Psoas muscle (tissue), 7 donors: ENCODE measurements at regions not wholly inside any gene's neighbourhood (a gene's known extent, or its start where the extent isn't known, plus 50 kb on each side); places are given as distances from the start of the nearest gene placed in this dataset.
"Not testable (repeated sequence)": the region's sequence is repeated elsewhere in the genome, so short reads cannot be mapped to it uniquely, and the experiment has no call there.

ENCODE experiments used
- ATAC-seq, 4 donors: fragments of 200-7000 bp; cut with Tn5 transposase; one replicate each; pipeline ENCODE4 v1.9.1; 2020; ENCODE audit warnings: moderate library complexity in 3 of 4, mild to moderate bottlenecking in 2 of 4
- DNase-seq, 2 donors: peaks; one replicate each; pipeline ENCODE4 v3.0.0-alpha.2; 2020
- H3K27ac ChIP-seq: fragments of 200-600 bp; one replicate; pipeline ENCODE4 v1.8.0; 2022
- H3K27me3 ChIP-seq, 3 donors: fragments of 200-600 bp in 1 of 3; one replicate each; pipeline versions ENCODE4 v1.6.1 to v1.8.0; 2013 to 2022; ENCODE audit warnings: low read length in 2 of 3, mild to moderate bottlenecking in 2 of 3, moderate library complexity in 1 of 3; ENCODE audit not compliant: insufficient read depth in 3 of 3
- H3K36me3 ChIP-seq, 2 donors: fragments of 200-600 bp in 1 of 2; one replicate each; pipeline versions ENCODE4 v1.6.1 to v1.8.0; 2013 to 2022; ENCODE audit warnings: low read depth in 1 of 2, mild to moderate bottlenecking in 1 of 2, moderate library complexity in 1 of 2; ENCODE audit not compliant: insufficient read depth in 1 of 2
- H3K4me1 ChIP-seq: fragments of 200-600 bp; one replicate; pipeline ENCODE4 v1.8.0; 2022
- H3K4me3 ChIP-seq: fragments of 200-600 bp; one replicate; pipeline ENCODE4 v1.8.0; 2022; ENCODE audit warnings: mild to moderate bottlenecking
- H3K9me3 ChIP-seq: fragments of 200-600 bp; one replicate; pipeline ENCODE4 v1.8.0; 2022
- WGBS, 3 donors: extraction: QIAGEN DNeasy Blood & Tissue Kit; methylation state at CpG; one replicate each; pipeline versions ENCODE4 v1.1.6 to v1.1.7; 2013; 5-methylcytosine and 5-hydroxymethylcytosine counted together
- intact Hi-C, 2 donors: fragments of 100-400 bp; cut with DNase I; formaldehyde crosslinking; loops; one replicate each; pipeline versions ENCODE4 v1.11.0 to v1.14.2; 2022
- TF ChIP-seq, protein P1 (sequence below): fragments of 200-600 bp; IDR thresholded peaks from one replicate; pipeline ENCODE4 v1.8.0; 2022; ENCODE audit warnings: antibody characterized with exemption
- donor health status: healthy with polysubstance abuse.
- donor health status: DM: no; HTN: no; CAD: no; lungs with moderate emphysema.
- donor health status: Bipolar disorder and iron deficiency.
- donor health status: healthy.
- donor health status: DM: yes; HTN: yes; CAD: no.
- donor health status: DM: no; HTN: no; CAD: no.
- donor health status: DM: yes; HTN: yes; CAD: no.

DNA sequence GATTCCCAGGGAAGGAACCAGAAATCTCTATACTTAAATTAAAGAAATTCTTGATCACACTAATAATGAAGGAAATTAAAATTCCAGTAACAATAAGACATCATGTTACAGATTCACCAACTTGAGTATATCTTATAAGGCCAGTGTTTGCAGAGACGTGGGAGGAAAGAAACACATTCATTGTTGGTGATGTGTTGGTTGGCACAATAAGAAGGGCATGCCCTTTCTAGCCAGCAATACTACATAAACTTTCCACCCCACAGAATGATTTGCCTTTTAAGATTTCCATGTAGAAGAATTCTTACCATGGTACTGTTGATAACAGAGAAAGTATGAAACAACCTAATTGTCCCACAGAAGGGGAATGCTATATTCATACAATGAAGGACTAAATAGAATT lies 581.5 kb downstream of the STIM2 start:
- no peak overlapping the region for H3K4me3 ChIP-seq
- H3K4me1 ChIP-seq: no peaks in the 10 kb centered on the region
- ATAC-seq: no peak
- H3K9me3 ChIP-seq: no peaks in the 10 kb centered on the region
- WGBS, 3 donors: 48 to 66% (median 64%) methylated on average over 1 of the region's 1 CpG
- no peaks in the 10 kb centered on the region for H3K36me3 ChIP-seq
- TF ChIP-seq, protein P1, sequence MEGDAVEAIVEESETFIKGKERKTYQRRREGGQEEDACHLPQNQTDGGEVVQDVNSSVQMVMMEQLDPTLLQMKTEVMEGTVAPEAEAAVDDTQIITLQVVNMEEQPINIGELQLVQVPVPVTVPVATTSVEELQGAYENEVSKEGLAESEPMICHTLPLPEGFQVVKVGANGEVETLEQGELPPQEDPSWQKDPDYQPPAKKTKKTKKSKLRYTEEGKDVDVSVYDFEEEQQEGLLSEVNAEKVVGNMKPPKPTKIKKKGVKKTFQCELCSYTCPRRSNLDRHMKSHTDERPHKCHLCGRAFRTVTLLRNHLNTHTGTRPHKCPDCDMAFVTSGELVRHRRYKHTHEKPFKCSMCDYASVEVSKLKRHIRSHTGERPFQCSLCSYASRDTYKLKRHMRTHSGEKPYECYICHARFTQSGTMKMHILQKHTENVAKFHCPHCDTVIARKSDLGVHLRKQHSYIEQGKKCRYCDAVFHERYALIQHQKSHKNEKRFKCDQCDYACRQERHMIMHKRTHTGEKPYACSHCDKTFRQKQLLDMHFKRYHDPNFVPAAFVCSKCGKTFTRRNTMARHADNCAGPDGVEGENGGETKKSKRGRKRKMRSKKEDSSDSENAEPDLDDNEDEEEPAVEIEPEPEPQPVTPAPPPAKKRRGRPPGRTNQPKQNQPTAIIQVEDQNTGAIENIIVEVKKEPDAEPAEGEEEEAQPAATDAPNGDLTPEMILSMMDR: no peak
- intact Hi-C loops: no loop called here
- H3K27me3 ChIP-seq: no peaks in the 10 kb centered on the region
- no peak for DNase-seq
- no peak overlapping the region for H3K27ac ChIP-seq

DNA sequence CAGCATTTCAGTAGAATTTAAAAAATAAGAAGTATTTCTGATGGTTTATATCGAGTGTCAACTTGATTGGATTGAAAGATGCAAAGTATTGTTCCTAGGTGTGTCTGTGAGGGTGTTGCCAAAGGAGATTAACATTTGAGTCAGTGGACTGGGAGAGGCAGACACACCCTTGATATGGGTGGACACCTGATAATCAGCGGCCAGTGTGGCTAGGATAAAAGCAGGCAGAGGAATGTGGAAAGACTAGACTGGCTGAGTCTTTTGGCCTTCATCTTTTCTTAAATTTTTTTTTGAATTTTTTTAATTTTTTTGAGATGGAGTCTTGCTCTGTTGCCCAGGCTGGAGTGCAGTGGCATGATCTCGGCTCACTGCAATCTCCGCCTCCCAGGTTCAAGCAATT lies 582.0 kb downstream of the STIM2 start:
- DNase-seq, H3K27ac ChIP-seq, ATAC-seq, H3K4me1 ChIP-seq, H3K9me3 ChIP-seq, intact Hi-C loops, H3K27me3 ChIP-seq, H3K36me3 ChIP-seq, H3K4me3 ChIP-seq: not testable (repeated sequence)
- 87 to 91% (median 91%) methylated on average over 4 of the region's 4 CpGs for WGBS, 3 donors

DNA sequence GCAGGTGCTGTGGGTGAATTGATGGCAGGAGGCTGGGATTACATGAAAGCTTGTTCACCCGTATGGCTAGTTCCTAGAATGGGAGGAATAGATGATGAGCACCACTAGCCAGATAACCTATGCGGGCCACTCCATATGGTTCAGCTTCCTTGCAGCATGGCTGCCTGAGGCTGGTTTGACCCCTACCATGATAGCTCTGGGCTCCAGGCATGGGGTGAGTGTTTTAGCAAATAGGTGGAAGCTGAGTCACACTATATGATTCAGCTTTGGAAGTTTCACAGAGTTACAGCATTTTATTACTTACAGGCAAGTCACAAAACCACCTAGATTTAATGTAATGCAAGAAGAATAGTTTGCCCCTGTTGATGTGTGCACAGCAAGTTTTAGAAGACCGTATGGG lies 603.2 kb downstream of the STIM2 start:
- H3K27ac ChIP-seq: no peak overlapping the region
- WGBS, 3 donors: 82 to 89% (median 84%) methylated on average over 3 of the region's 3 CpGs
- intact Hi-C loops: no loop called here
- no peaks in the 10 kb centered on the region for H3K27me3 ChIP-seq
- no peak overlapping the region for H3K4me3 ChIP-seq
- H3K9me3 ChIP-seq: no peaks in the 10 kb centered on the region
- no peak for DNase-seq
- TF ChIP-seq, protein P1: no peak
- H3K4me1 ChIP-seq: no peaks in the 10 kb centered on the region
- no peaks in the 10 kb centered on the region for H3K36me3 ChIP-seq
- ATAC-seq: no peak

DNA sequence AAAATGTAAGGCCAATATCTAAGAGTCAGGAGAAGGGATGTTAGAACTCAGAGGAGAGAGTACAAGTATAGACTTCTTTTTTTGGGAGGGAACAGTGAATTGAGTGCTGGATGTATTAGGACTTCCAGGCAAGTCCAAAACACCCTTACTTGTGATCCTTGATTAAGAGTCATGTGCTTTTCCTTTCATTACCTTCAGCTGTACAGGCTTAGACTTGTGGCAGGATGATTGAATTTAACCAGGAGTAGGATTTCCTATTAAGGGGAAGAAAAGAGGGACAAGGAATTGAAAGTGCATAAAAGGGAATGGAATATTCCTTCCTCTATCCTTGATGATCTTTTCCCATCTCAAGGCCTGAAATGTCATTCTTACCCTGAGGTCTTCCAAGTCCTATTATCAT lies 606.7 kb downstream of the STIM2 start:
- Histone ChIP-seq H3K27me3 (no peaks in the 10 kb centered on the region), H3K36me3 (no peaks in the 10 kb centered on the region), H3K9me3 (no peaks in the 10 kb centered on the region), H3K4me3 (no peak overlapping the region), H3K27ac (no peak overlapping the region), H3K4me1 (no peaks in the 10 kb centered on the region)
- TF ChIP-seq, protein P1: no peak
- ATAC-seq (no peak), DNase-seq (no peak)
- intact Hi-C loops: no loop called here

DNA sequence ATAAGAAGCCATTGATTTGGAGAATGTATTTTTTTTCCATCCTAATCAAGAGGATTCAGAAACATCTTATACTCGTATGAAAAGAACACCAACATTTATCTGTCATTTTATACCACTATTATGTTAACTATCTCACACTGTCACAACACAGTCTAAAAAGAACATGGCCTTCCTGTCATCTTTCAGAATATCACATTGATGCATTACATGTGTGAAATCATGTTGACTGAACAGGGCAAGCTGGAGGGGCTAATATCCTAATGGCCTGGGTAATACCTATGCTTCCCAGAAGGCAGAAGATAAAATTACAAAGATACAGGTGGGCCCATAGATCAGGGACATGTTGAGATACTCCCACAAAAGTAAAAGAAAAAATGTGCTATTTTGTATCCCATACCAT lies 611.7 kb downstream of the STIM2 start:
- Histone ChIP-seq H3K9me3 (no peaks in the 10 kb centered on the region), H3K36me3 (no peaks in the 10 kb centered on the region), H3K4me1 (no peaks in the 10 kb centered on the region), H3K27ac (no peak overlapping the region), H3K4me3 (no peak overlapping the region), H3K27me3 (no peaks in the 10 kb centered on the region)
- intact Hi-C loops: no loop called here
- no peak for DNase-seq
- ATAC-seq: no peak
- TF ChIP-seq, protein P1: no peak
- 88 to 92% (median 89%) methylated on average over 1 of the region's 1 CpG for WGBS, 3 donors
